Muscle layer of duodenum (tissue), 2 donors: ENCODE measurements at regions not wholly inside any gene's neighbourhood (a gene's known extent, or its start where the extent isn't known, plus 50 kb on each side); places are given as distances from the start of the nearest gene placed in this dataset.

Experiments
- H3K27ac ChIP-seq: one replicate; pipeline ENCODE4 v1.7.0; 2013; ENCODE audit warnings: mild to moderate bottlenecking, low read length
- H3K27me3 ChIP-seq: one replicate; pipeline ENCODE4 v1.7.0; 2013; ENCODE audit warnings: low read depth, mild to moderate bottlenecking, control low read depth, low read length
- H3K36me3 ChIP-seq, 2 donors: one replicate each; pipeline ENCODE4 v1.7.0; 2013; ENCODE audit warnings: low read length in 2 of 2, control low read depth in 1 of 2, mild to moderate bottlenecking in 1 of 2; ENCODE audit not compliant: insufficient read depth in 2 of 2, control insufficient read depth in 1 of 2
- H3K4me1 ChIP-seq, 2 donors: one replicate each; pipeline ENCODE4 v1.7.0; 2013; ENCODE audit warnings: low read length in 2 of 2, mild to moderate bottlenecking in 2 of 2, control low read depth in 1 of 2, moderate library complexity in 1 of 2; ENCODE audit not compliant: insufficient read depth in 2 of 2, control insufficient read depth in 1 of 2
- H3K4me3 ChIP-seq, 2 donors: one replicate each; pipeline ENCODE4 v1.7.0; 2013; ENCODE audit warnings: low read length in 2 of 2, low read depth in 1 of 2, mild to moderate bottlenecking in 1 of 2
- H3K9me3 ChIP-seq, 2 donors: one replicate each; pipeline ENCODE4 v1.7.0; 2013; ENCODE audit warnings: low read length in 2 of 2, control low read depth in 1 of 2, mild to moderate bottlenecking in 1 of 2; ENCODE audit not compliant: control insufficient read depth in 1 of 2
- donor health status: healthy.

DNA sequence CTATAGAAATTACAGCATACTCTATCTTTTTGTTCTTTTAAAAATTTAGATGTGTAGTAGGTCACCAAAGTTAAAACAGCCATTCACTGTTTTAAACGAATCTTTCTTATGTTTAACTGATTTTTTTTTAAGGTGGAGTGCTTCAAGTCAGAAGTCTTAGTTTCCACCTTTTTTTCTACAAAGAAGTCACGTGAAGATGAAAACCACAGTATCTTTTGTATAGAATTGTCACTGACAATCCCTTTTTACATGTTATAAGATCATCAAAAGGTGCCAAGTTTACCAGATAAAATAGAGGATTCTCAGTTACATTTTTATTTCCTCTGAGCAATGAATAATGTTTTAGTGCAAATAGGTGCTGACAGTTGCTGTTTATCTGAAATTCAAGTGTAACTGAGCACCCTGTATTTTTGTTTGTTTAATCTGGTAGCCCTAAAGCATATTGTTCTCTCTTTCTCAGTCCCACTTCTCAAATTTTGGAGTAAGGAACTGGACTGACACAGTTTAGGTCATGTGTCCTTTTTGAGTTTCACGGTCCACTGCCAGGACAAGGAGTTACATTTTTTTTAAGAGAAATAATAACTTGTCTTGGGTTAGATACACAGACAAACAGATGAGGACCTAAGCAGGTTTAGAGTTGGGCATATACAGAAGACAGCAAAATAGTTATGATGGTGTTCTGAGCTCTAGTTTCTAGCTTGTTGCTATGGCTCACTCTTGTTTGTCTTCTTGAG lies 233.2 kb upstream of the MBL2 start:
- H3K36me3 ChIP-seq = no peaks in the 10 kb centered on the region
- no peak overlapping the region for H3K4me3 ChIP-seq
- no peak overlapping the region for H3K27ac ChIP-seq

DNA sequence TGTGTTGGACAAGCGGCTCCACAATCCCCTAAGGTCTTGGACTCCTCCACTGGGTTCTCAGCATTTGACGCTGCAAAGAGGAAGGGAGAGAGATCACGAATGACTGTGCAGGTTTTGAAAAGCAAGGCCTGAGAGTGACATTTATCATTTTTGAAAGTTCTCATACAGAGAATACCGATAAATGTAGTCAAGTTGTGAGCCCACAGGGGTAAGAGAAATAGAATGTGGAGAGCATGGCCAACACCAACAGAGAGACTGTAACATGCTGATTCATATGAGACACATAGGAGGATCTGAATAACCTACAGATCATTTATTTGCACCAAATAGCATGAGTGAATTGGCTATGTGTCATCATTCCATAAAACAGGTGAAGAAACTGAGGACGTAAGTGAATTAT lies 230.5 kb upstream of the MBL2 start:
- no peaks in the 10 kb centered on the region for H3K27me3 ChIP-seq
- H3K27ac ChIP-seq = no peak overlapping the region
- H3K4me1 ChIP-seq = no peaks in the 10 kb centered on the region
- H3K36me3 ChIP-seq = no peaks in the 10 kb centered on the region
- no peaks in the 10 kb centered on the region for H3K9me3 ChIP-seq
- no peak overlapping the region for H3K4me3 ChIP-seq

More for the DNA sequence above, 233.2 kb upstream of the MBL2 start:
- H3K27me3 ChIP-seq = no peaks in the 10 kb centered on the region
- H3K4me1 ChIP-seq = no peaks in the 10 kb centered on the region
- H3K9me3 ChIP-seq = no peaks in the 10 kb centered on the region

DNA sequence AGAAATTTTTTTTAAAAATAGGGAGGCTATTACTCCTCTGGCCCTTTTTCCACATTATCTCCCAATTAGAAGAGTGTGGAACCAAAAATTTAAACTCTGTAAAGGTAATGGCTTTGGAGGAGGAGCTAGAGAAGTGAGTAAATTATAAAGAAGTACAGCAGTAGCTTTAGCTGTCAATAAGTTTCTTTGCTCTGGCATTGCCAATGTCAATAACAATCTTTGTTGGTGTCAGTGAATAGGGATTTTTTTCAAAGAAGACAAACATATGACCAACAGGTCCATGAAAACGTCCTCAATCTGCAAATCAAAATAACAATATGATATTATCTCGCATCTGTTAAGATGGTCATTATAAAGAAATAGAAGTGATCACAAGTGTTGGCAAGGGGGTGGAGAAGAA lies 227.1 kb upstream of the MBL2 start:
- Histone ChIP-seq H3K4me3 (no peak overlapping the region), H3K4me1 (no peaks in the 10 kb centered on the region), H3K36me3 (no peaks in the 10 kb centered on the region), H3K27ac (no peak overlapping the region), H3K9me3 (no peaks in the 10 kb centered on the region), H3K27me3 (no peaks in the 10 kb centered on the region)

DNA sequence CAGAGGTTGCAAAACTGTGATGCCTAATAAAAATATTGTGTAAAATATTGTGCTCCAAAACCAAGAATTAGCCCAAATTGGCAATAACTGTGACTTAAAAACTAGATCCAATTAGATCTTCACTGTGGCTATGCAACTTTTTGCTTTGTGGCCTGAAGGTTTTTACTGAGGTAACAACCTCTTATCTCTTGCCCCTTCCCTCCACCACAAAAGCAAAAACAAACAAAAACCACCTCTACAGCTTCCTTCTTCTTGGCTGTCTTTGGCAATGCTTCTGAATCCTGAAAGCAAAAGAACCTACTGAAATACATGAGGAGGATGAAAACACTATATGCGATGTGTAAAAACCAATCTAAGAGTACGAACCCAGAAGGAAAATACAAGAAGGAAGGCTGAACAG lies 226.7 kb upstream of the MBL2 start:
- Histone ChIP-seq H3K9me3 (no peaks in the 10 kb centered on the region), H3K4me1 (no peaks in the 10 kb centered on the region), H3K36me3 (no peaks in the 10 kb centered on the region), H3K27me3 (no peaks in the 10 kb centered on the region), H3K4me3 (no peak overlapping the region), H3K27ac (no peak overlapping the region)

DNA sequence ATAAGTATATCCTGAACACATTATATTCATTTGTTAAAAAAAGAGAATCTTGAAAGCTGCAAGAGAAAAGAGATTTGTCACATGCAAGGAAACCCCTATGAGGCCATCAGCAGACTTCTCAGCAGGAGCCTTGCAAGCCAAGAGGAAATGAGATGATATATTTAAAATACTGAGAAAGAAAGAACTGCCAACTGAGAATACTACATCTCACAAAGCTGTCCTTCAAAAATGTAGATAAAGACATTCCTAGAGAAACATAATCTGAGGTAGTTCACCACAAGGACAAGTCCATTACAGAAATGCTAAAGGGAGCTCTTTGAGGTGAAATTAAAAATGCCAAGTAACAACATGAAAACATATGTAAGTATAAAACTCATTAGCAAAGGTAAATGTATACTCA lies 224.4 kb upstream of the MBL2 start:
- no peak overlapping the region for H3K4me3 ChIP-seq
- no peaks in the 10 kb centered on the region for H3K36me3 ChIP-seq
- H3K4me1 ChIP-seq = no peaks in the 10 kb centered on the region
- no peak overlapping the region for H3K27ac ChIP-seq
- H3K9me3 ChIP-seq = no peaks in the 10 kb centered on the region
- H3K27me3 ChIP-seq = no peaks in the 10 kb centered on the region

DNA sequence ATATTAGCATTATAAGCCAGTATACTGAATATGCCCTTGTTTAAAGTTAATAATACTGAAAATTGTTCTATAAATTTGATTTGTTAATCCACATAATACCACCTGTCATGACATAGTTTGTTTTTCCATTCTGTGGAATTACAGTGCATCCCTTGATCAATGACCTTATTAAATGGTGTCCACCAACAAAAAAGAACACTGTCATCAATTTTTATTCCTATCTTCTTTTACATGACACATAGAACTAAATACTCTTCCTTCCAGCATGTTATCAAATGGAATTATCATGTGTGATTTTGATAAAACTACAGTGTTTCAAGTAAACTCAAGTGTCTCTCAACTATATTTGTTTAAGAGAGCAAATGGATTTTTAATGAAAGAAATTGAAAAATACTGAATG lies 221.8 kb upstream of the MBL2 start:
- no peaks in the 10 kb centered on the region for H3K4me1 ChIP-seq
- no peaks in the 10 kb centered on the region for H3K27me3 ChIP-seq
- H3K27ac ChIP-seq = no peak overlapping the region
- no peak overlapping the region for H3K4me3 ChIP-seq
- no peaks in the 10 kb centered on the region for H3K36me3 ChIP-seq
- H3K9me3 ChIP-seq = no peaks in the 10 kb centered on the region

DNA sequence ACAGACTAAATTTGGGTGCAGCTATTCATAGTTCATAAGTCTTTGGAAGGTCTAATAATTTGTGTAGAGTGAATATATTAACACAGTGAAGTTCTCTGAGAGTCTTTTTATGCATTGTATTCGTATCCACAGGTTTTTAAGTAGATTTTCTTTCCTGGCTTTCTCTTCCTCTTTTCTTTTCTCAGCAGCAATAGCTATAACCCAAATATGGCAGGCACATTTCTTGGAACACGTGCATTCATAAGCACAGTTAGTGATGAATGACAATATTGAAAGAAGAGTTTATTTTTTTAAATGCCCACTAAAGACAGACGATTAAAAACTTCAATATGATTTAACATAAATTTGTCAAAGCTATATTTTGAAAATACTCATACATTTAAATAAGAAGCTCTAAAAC lies 220.5 kb upstream of the MBL2 start:
- Histone ChIP-seq H3K27me3 (no peaks in the 10 kb centered on the region), H3K9me3 (no peaks in the 10 kb centered on the region), H3K4me3 (no peak overlapping the region), H3K36me3 (no peaks in the 10 kb centered on the region), H3K4me1 (no peaks in the 10 kb centered on the region), H3K27ac (no peak overlapping the region)

DNA sequence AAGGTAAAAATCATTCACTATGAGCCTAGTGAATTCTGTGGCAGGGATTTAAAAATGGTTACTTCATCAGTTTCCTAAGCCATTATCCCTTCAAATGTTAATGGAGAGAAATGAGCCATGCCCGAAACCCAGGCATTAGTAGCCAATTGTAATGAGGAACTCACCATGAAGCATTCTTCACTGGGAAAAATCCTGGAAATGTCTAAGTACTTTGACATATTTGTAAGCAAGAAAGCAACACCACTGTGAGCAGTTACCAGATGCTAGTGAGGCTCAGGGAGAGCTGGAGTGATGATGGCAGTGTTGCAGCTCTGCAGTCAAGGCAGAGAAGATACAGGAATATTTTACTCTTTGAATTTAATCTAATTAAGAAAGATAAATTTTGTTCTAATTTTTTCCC lies 220.0 kb upstream of the MBL2 start:
- H3K27me3 ChIP-seq = no peaks in the 10 kb centered on the region
- no peaks in the 10 kb centered on the region for H3K9me3 ChIP-seq
- H3K27ac ChIP-seq = no peak overlapping the region
- H3K36me3 ChIP-seq = no peaks in the 10 kb centered on the region
- no peaks in the 10 kb centered on the region for H3K4me1 ChIP-seq
- H3K4me3 ChIP-seq = no peak overlapping the region

DNA sequence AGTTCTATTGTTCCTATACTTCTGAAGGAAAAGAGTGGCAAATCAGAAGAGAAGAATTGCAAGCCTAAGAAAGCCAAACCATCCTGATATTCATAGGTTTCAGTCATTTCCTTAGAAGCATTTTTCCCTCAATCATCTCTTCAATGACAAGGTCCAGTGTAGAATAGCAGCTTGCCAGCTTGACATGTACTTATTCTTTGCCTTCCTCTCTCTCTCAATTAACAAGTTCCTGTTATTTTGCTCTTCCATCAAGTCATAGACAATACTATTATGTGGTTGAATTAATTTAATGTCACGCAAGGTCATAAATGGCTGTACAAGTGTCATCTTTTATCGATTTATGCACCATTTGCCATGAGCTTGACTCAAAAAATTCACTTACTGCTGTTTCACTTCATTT lies 216.3 kb upstream of the MBL2 start:
- no peak overlapping the region for H3K4me3 ChIP-seq
- no peaks in the 10 kb centered on the region for H3K27me3 ChIP-seq
- no peaks in the 10 kb centered on the region for H3K4me1 ChIP-seq
- no peaks in the 10 kb centered on the region for H3K9me3 ChIP-seq
- H3K36me3 ChIP-seq = no peaks in the 10 kb centered on the region
- no peak overlapping the region for H3K27ac ChIP-seq

DNA sequence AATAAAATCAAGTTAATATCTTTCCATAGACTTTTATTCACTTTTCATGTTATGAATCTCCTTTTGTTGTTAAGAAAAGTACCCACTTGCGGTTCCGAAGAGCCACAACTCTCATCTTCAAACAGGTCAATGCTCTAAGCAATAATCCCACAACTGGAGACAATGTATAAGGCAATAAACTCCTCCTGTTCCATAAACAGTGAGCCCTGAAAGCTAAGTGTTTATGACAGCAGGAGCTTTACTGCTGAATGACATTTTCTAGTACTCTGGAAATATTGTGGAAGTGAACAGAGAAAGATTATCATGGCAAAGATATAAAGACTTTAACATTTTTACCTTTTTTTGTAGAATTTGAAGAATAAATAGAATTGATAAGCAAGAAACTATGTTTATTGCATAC lies 213.5 kb upstream of the MBL2 start:
- no peaks in the 10 kb centered on the region for H3K4me1 ChIP-seq
- no peaks in the 10 kb centered on the region for H3K27me3 ChIP-seq
- H3K9me3 ChIP-seq = no peaks in the 10 kb centered on the region
- H3K4me3 ChIP-seq = no peak overlapping the region
- H3K36me3 ChIP-seq = no peaks in the 10 kb centered on the region
- no peak overlapping the region for H3K27ac ChIP-seq

DNA sequence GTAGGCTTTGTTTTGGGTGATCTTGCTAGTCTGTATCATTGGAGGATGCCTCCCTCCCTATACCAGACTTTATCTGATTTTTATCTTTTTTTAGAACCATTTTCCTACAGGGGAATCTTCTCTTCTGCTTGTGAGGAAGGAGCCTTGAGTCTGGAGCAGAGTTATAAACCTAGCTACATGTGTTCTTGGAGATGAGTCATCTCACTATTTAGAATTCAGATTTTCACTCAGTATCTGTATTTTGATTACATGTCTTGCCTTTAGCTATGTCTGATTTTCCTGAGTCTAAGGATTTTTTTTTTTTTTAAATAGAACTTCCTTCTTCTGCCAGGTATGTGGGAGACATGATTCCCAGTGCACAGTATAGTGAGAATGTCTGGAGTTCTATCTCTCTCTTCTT lies 211.6 kb upstream of the MBL2 start:
- no peaks in the 10 kb centered on the region for H3K4me1 ChIP-seq
- no peak overlapping the region for H3K4me3 ChIP-seq
- H3K27ac ChIP-seq = no peak overlapping the region

DNA sequence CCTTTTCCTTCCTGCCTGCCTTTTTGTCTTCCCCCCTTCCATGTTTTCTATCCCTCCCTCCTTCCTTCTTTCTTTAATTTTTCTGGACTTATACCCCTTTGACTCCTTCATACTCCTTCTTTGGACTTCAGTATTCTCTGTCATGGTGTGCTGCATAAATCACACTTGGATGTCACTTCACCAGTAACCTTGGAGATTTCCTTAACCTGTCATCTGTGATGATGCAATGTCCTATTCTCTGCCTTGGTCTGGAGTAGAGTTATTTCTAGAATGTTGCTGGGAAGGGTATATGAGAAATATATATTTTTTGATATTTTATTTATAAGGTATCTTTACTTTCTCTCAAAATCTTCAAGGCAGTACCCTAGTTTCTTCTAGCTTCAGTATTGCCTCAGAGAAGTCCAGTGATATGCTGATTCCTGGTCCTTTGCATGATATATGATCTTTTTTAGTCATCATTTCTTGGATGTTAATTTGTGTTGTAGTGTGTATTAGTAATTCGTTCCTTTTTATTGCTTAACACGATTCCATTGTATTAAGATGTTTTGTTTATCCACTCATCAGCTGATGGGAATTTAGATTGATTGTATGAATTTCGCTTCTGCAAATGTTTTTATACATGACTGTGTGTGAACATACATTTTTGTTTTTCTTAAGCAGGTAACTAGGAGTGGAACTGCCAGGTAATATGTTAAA lies 206.9 kb upstream of the MBL2 start:
- Histone ChIP-seq H3K27ac (no peak overlapping the region), H3K9me3 (no peaks in the 10 kb centered on the region), H3K4me1 (no peaks in the 10 kb centered on the region), H3K27me3 (no peaks in the 10 kb centered on the region), H3K36me3 (no peaks in the 10 kb centered on the region), H3K4me3 (no peak overlapping the region)

More for the DNA sequence above, 211.6 kb upstream of the MBL2 start:
- H3K27me3 ChIP-seq = no peaks in the 10 kb centered on the region
- H3K36me3 ChIP-seq = no peaks in the 10 kb centered on the region
- H3K9me3 ChIP-seq = no peaks in the 10 kb centered on the region
